DND-41 (cell line): ENCODE measurements at regions not wholly inside any gene's neighbourhood (a gene's known extent, or its start where the extent isn't known, plus 50 kb on each side); places are given as distances from the start of the nearest gene placed in this dataset.
"Not testable (repeated sequence)": the region's sequence is repeated elsewhere in the genome, so short reads cannot be mapped to it uniquely, and the experiment has no call there.

Experiments used
- ATAC-seq: fragments of 200-7000 bp; cut with Tn5 transposase; 3 replicates; pipeline ENCODE4 v1.9.1; 2021; ENCODE audit warnings: low read depth; ENCODE audit not compliant: insufficient read depth
- DNase-seq: peaks from one replicate; pipeline ENCODE4 v3.0.0-alpha.2; 2020
- H2AFZ ChIP-seq: 2 replicates; pipeline ENCODE4 v1.6.0; 2012; ENCODE audit warnings: low read depth, low read length
- H3K27ac ChIP-seq: 2 replicates; pipeline ENCODE4 v1.5.1; 2012; ENCODE audit warnings: low read length, inconsistent platforms
- H3K27me3 ChIP-seq: fragments of 200-600 bp; sonication (generic); 2 replicates; pipeline ENCODE4 v1.6.0; 2012; ENCODE audit warnings: low read length, mild to moderate bottlenecking, inconsistent platforms; ENCODE audit not compliant: insufficient read depth, poor library complexity
- H3K36me3 ChIP-seq: 2 replicates; pipeline ENCODE4 v1.5.1; 2012; ENCODE audit warnings: low read length, inconsistent platforms; ENCODE audit not compliant: insufficient read depth
- H3K4me1 ChIP-seq: 2 replicates; pipeline ENCODE4 v1.5.1; 2012; ENCODE audit warnings: mild to moderate bottlenecking, low read length; ENCODE audit not compliant: insufficient read depth
- H3K4me2 ChIP-seq: 2 replicates; pipeline ENCODE4 v1.6.0; 2012; ENCODE audit warnings: mild to moderate bottlenecking, moderate library complexity, low read length, inconsistent platforms; ENCODE audit not compliant: insufficient read depth
- H3K4me3 ChIP-seq, 2 experiments: fragments of 200-600 bp in 1 of 2; shearing (Covaris generic) in 1 of 2; 2 replicates each; pipeline ENCODE4 v1.5.1; 2012 to 2016; ENCODE audit warnings: inconsistent platforms in 2 of 2, low read length in 2 of 2, mild to moderate bottlenecking in 2 of 2, low read depth in 1 of 2, moderate library complexity in 1 of 2
- H3K79me2 ChIP-seq: 2 replicates; pipeline ENCODE4 v1.6.0; 2012; ENCODE audit warnings: low read length, inconsistent platforms; ENCODE audit not compliant: insufficient read depth
- H3K9ac ChIP-seq: 2 replicates; pipeline ENCODE4 v1.6.0; 2012; ENCODE audit warnings: low read depth, mild to moderate bottlenecking, inconsistent platforms, low read length, moderate library complexity
- H3K9me3 ChIP-seq: 2 replicates; pipeline ENCODE4 v1.5.1; 2012; ENCODE audit warnings: low read length, moderate library complexity, mild to moderate bottlenecking, inconsistent platforms; ENCODE audit not compliant: insufficient read depth, severe bottlenecking
- H4K20me1 ChIP-seq: 2 replicates; pipeline ENCODE4 v1.6.0; 2012; ENCODE audit warnings: low read length; ENCODE audit not compliant: insufficient read depth
- CTCF ChIP-seq: IDR thresholded peaks from 2 replicates; pipeline ENCODE4 v1.5.1; 2012; ENCODE audit warnings: borderline replicate concordance, low read length, moderate library complexity, mild to moderate bottlenecking; ENCODE audit not compliant: poor library complexity, severe bottlenecking; ENCODE audit errors: extremely low read depth
- EZH2 ChIP-seq: IDR thresholded peaks from 3 replicates; pipeline ENCODE4 v1.6.1; 2012; ENCODE audit warnings: borderline replicate concordance, low read depth, mild to moderate bottlenecking, moderate library complexity, low read length, inconsistent platforms; ENCODE audit not compliant: severe bottlenecking

- Histone ChIP-seq H3K27ac (no peak overlapping the region), H4K20me1 (no peaks in the 10 kb centered on the region), H3K9me3 (no peaks in the 10 kb centered on the region), H3K79me2 (no peaks in the 10 kb centered on the region), H3K36me3 (no peaks in the 10 kb centered on the region), H3K4me2 (no peak overlapping the region), H3K27me3 (no peaks in the 10 kb centered on the region), H3K4me3 (no peak overlapping the region), H3K9ac (no peak overlapping the region), H2AFZ (no peak overlapping the region), H3K4me1 (no peaks in the 10 kb centered on the region)
- ATAC-seq = no peak
- TF ChIP-seq EZH2 = no peak
- no peak for TF ChIP-seq CTCF
- DNase-seq = no peak
These were observed 58.0 kb upstream of the PPARGC1A start for GRCh38 chr4:23947826-23948225.

GRCh38 chr4:23946299-23946698 lies 56.5 kb upstream of the PPARGC1A start:
- Histone ChIP-seq H3K27me3 (no peaks in the 10 kb centered on the region), H4K20me1 (no peaks in the 10 kb centered on the region), H3K4me1 (no peaks in the 10 kb centered on the region), H3K9me3 (no peaks in the 10 kb centered on the region), H2AFZ (no peak overlapping the region), H3K4me2 (no peak overlapping the region), H3K4me3 (no peak overlapping the region), H3K79me2 (no peaks in the 10 kb centered on the region), H3K9ac (no peak overlapping the region), H3K27ac (no peak overlapping the region), H3K36me3 (no peaks in the 10 kb centered on the region)
- DNase-seq = no peak
- ATAC-seq = no peak
- TF ChIP-seq CTCF (no peak), EZH2 (no peak)

- DNase-seq = no peak
- Histone ChIP-seq H2AFZ (no peak overlapping the region), H3K27me3 (no peaks in the 10 kb centered on the region), H3K9ac (no peak overlapping the region), H3K4me3 (no peak overlapping the region), H3K36me3 (no peaks in the 10 kb centered on the region), H3K79me2 (no peaks in the 10 kb centered on the region), H3K27ac (no peak overlapping the region), H3K4me1 (no peaks in the 10 kb centered on the region), H3K9me3 (no peaks in the 10 kb centered on the region), H4K20me1 (no peaks in the 10 kb centered on the region), H3K4me2 (no peak overlapping the region)
- ATAC-seq = 0 out of 3 replicates have a peak, but pooled peaks have one; percentile 48
- no peak for TF ChIP-seq CTCF
These were observed 55.7 kb upstream of the PPARGC1A start for GRCh38 chr4:23945451-23946017.

- not testable (repeated sequence) for ATAC-seq, H3K4me3 ChIP-seq, H2AFZ ChIP-seq, H3K9ac ChIP-seq, H3K27me3 ChIP-seq, H3K27ac ChIP-seq, H3K4me2 ChIP-seq, DNase-seq, H3K4me1 ChIP-seq, H3K36me3 ChIP-seq, H3K9me3 ChIP-seq, H4K20me1 ChIP-seq, H3K79me2 ChIP-seq
These were observed 54.7 kb upstream of the PPARGC1A start for GRCh38 chr4:23944556-23944955.
